ENCODE measurements at regions not wholly inside any gene's neighbourhood (a gene's known extent, or its start where the extent isn't known, plus 50 kb on each side); places are given as distances from the start of the nearest gene placed in this dataset.

GRCh38 chrY:19146296-19146695, 372.8 kb upstream of the HSFY2 start:
- Histone ChIP-seq H3K36me3 (ENCODE audit: control insufficient read depth, insufficient read depth, low read length) (no peaks in the 10 kb centered on the region), H3K4me3 (ENCODE audit: low read length) (no peak overlapping the region), H3K4me1 (ENCODE audit: control insufficient read depth, insufficient read depth, low read length) (no peaks in the 10 kb centered on the region), H3K27ac (ENCODE audit: low read length) (no peak overlapping the region), H3K9me3 (ENCODE audit: control insufficient read depth, insufficient read depth, low read length) (no peaks in the 10 kb centered on the region), H3K27me3 (ENCODE audit: control insufficient read depth, insufficient read depth, low read length) (no peaks in the 10 kb centered on the region)
- H3K36me3 Mint-ChIP-seq: no peaks in the 10 kb centered on the region
- no peak for ATAC-seq
- no peaks in the 10 kb centered on the region for H3K9me3 Mint-ChIP-seq
- no CpG with 5 or more reads among the region's 1 CpG for WGBS (ENCODE audit: insufficient coverage)
- H3K4me1 Mint-ChIP-seq: no peaks in the 10 kb centered on the region
- intact Hi-C loops (cut with micrococcal nuclease): no loop called here
- H3K27me3 Mint-ChIP-seq (ENCODE audit: low read depth in 2 of 2): peaks cover 0 to 3% of the 10 kb centered on the region in 2 donors
- no peak for DNase-seq
- TF ChIP-seq CTCF (IDR thresholded peaks at IDR 0.05): no peak
- no peak overlapping the region for H3K27ac Mint-ChIP-seq
- no peak overlapping the region for H3K4me3 Mint-ChIP-seq

GRCh38 chrY:19142093-19142492, 368.6 kb upstream of the HSFY2 start:
- H3K4me3 ChIP-seq (ENCODE audit: low read length): no peak overlapping the region
- no peak for ATAC-seq
- no peaks in the 10 kb centered on the region for H3K27me3 ChIP-seq (ENCODE audit: control insufficient read depth, insufficient read depth, low read length)
- intact Hi-C loops (cut with micrococcal nuclease): no loop called here
- no peaks in the 10 kb centered on the region for H3K36me3 ChIP-seq (ENCODE audit: control insufficient read depth, insufficient read depth, low read length)
- peaks cover 3% of the 10 kb centered on the region for H3K4me1 ChIP-seq (ENCODE audit: control insufficient read depth, insufficient read depth, low read length)
- no peaks in the 10 kb centered on the region for H3K9me3 Mint-ChIP-seq
- no peak overlapping the region for H3K27ac ChIP-seq (ENCODE audit: low read length)
- H3K4me3 Mint-ChIP-seq: no peak overlapping the region
- WGBS (ENCODE audit: insufficient coverage): 64% methylated on average over 2 of the region's 4 CpGs
- no peaks in the 10 kb centered on the region for H3K4me1 Mint-ChIP-seq
- DNase-seq: no peak
- no peak for TF ChIP-seq CTCF (IDR thresholded peaks at IDR 0.05)
- H3K27ac Mint-ChIP-seq: no peak overlapping the region
- H3K9me3 ChIP-seq (ENCODE audit: control insufficient read depth, insufficient read depth, low read length): no peaks in the 10 kb centered on the region
- no peaks in the 10 kb centered on the region for H3K36me3 Mint-ChIP-seq
- peaks cover 0 to 3% of the 10 kb centered on the region in 2 donors for H3K27me3 Mint-ChIP-seq (ENCODE audit: low read depth in 2 of 2)

- no peaks in the 10 kb centered on the region for H3K9me3 ChIP-seq (ENCODE audit: control insufficient read depth, insufficient read depth, low read length)
- peaks cover 0 to 3% of the 10 kb centered on the region in 2 donors for H3K27me3 Mint-ChIP-seq (ENCODE audit: low read depth in 2 of 2)
- H3K4me1 ChIP-seq (ENCODE audit: control insufficient read depth, insufficient read depth, low read length): peaks cover 3% of the 10 kb centered on the region
- no peaks in the 10 kb centered on the region for H3K36me3 Mint-ChIP-seq
- H3K36me3 ChIP-seq (ENCODE audit: control insufficient read depth, insufficient read depth, low read length): no peaks in the 10 kb centered on the region
- DNase-seq (peak in 1 of 2 donors; percentile 5), ATAC-seq (no peak)
- H3K27ac ChIP-seq (ENCODE audit: low read length): no peak overlapping the region
- no peak for TF ChIP-seq CTCF (IDR thresholded peaks at IDR 0.05)
- H3K9me3 Mint-ChIP-seq: no peaks in the 10 kb centered on the region
- intact Hi-C loops (cut with micrococcal nuclease): no loop called here
- H3K27ac Mint-ChIP-seq: no peak overlapping the region
- no peaks in the 10 kb centered on the region for H3K4me1 Mint-ChIP-seq
- no peak overlapping the region for H3K4me3 ChIP-seq (ENCODE audit: low read length)
- no peaks in the 10 kb centered on the region for H3K27me3 ChIP-seq (ENCODE audit: control insufficient read depth, insufficient read depth, low read length)
- H3K4me3 Mint-ChIP-seq: no peak overlapping the region
- WGBS (ENCODE audit: insufficient coverage): 31% methylated on average over 4 of the region's 5 CpGs
These were observed 366.9 kb upstream of the HSFY2 start for GRCh38 chrY:19140285-19140920.

GRCh38 chrY:19134426-19134825, 360.9 kb upstream of the HSFY2 start:
- Mint-ChIP-seq H3K9me3 (no peaks in the 10 kb centered on the region), H3K27ac (no peak overlapping the region), H3K27me3 (ENCODE audit: low read depth in 2 of 2) (no peaks in the 10 kb centered on the region), H3K4me3 (no peak overlapping the region), H3K4me1 (peaks cover 0 to 7% of the 10 kb centered on the region in 2 donors), H3K36me3 (no peaks in the 10 kb centered on the region)
- Histone ChIP-seq H3K9me3 (ENCODE audit: control insufficient read depth, insufficient read depth, low read length) (no peaks in the 10 kb centered on the region), H3K36me3 (ENCODE audit: control insufficient read depth, insufficient read depth, low read length) (no peaks in the 10 kb centered on the region), H3K4me3 (ENCODE audit: low read length) (no peak overlapping the region), H3K27me3 (ENCODE audit: control insufficient read depth, insufficient read depth, low read length) (no peaks in the 10 kb centered on the region), H3K27ac (ENCODE audit: low read length) (no peak overlapping the region), H3K4me1 (ENCODE audit: control insufficient read depth, insufficient read depth, low read length) (peaks cover 2% of the 10 kb centered on the region)
- 81% methylated on average over 2 of the region's 2 CpGs for WGBS (ENCODE audit: insufficient coverage)
- intact Hi-C loops (cut with micrococcal nuclease): no loop called here
- ATAC-seq: no peak
- no peak for DNase-seq
- no peak for TF ChIP-seq CTCF (IDR thresholded peaks at IDR 0.05)
